G401 (cell line): ENCODE measurements at regions not wholly inside any gene's neighbourhood (a gene's known extent, or its start where the extent isn't known, plus 50 kb on each side); places are given as distances from the start of the nearest gene placed in this dataset.
"Not testable (repeated sequence)": the region's sequence is repeated elsewhere in the genome, so short reads cannot be mapped to it uniquely, and the experiment has no call there.

Experiments used
- DNase-seq: peaks from one replicate; pipeline ENCODE4 v3.0.0-alpha.2; 2015; ENCODE audit warnings: low spot score
- in situ Hi-C: cut with HindIII; loops from 2 replicates; pipeline ENCODE4 v1.10.0; 2016; ENCODE audit warnings: low sequenced_read_pairs, mixed read lengths

- no peak for DNase-seq
- in situ Hi-C loops = no loop called here
Observed at GRCh38 chr1:170414989-170415709, 116.8 kb upstream of the GORAB start.

DNA sequence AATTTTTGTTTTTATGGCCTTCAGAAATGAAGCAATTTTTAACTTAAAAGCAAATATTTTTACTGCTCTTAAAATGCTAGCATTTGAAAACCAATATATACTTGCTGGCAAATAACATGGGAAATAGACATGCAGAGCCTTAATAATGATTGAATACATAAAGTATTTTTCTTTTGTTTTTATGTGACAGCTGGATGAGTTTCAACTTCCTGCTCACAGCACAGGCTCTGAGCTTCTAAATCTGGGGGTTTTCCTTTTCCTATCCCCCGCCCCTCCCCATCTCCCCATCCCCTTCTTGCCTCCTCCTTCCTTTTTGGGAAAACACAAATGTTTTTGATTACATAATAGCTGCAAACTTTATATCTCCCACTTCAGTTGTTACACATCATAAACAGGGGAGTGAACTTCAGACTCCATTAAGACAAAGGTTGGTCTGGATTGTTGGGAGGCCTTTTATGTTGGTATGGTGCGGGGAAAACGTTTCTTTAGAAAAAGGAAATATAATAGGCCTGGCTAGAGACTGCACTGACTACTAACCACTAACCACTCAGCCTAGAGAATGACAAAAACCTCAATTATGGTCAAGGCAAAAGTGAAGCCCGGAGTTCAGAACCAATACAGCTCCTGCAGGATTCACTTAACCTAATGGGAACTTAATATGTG lies 116.1 kb upstream of the GORAB start:
- in situ Hi-C loops = no loop called here
- DNase-seq = no peak

DNA sequence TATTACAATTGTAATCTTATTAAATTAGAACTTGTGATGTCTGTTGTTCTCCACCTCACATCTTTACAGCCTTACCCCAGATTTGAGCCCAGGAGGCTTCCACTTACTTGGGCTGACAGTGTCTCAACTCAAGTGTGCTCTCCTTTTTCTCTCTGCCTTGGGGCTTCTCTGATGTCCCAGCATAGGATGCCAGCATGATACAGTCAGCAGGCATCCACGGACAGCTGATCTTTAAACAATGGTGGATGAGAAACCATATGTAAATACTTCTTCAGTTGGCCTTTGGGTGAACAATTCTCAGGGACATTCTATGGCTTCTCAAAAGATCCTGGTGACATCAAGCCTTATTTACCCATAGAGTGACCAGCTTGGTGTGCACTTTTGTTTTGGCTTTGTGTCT lies 107.6 kb upstream of the GORAB start:
- in situ Hi-C loops = no loop called here
- no peak for DNase-seq

DNA sequence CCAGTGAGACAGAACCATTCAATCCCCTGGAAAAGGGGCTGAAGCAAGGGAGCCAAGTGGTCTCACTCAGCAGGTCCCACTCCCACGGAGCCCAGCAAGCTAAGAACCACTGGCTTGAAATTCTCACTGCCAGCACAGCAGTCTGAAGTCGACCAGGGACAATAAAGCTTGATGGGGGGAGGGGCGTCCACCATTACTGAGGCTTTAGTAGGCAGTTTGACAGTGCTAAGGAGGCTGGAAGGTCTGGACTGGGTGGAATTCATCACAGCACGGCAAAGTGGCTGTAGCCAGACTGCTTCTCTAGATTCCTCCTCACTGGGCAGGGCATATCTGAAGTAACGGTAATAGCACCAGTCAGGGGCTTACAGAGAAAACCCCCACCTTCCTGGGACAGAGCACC lies 105.4 kb upstream of the GORAB start:
- in situ Hi-C loops = no loop called here

DNA sequence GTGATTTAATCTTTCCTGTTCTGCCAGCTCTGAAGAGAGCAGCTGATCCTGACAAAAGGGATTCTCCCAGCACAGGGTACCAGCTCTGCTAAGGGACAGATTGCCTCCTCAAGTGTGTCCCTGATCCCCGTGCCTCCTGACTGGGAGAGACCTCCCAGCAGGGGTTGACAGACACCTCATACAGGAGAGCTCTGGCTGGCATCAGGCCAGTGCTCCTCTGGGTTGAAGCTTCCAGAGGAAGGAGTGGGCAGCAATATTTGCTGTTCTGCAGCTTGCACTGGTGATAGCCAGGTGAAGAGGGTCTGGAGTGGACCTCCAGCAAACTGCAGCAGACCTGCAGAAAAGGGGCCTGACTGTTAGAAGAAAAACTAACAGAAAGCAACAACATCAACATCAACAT lies 105.0 kb upstream of the GORAB start:
- in situ Hi-C loops, DNase-seq: not testable (repeated sequence)

More for the DNA sequence above, 105.4 kb upstream of the GORAB start:
- no peak for DNase-seq

DNA sequence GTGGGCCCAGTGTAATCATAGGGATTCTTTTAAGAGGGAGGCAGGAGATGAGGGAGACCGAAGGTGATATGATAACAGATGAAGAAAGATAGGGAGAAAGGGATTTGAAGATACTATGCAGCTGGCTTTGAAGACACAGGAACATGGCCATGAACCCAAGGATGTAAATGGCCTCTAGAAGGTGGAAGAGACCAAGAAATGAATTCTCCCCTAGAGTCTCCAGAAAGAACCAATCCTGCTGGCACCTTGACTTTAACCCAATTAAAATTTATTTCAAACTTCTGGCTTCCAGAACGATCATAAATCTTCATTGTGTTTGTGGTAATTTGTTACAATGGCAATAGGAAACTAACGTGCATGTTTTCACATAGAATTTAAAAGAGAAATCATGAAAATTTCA lies 95.0 kb upstream of the GORAB start:
- in situ Hi-C loops = no loop called here

DNA sequence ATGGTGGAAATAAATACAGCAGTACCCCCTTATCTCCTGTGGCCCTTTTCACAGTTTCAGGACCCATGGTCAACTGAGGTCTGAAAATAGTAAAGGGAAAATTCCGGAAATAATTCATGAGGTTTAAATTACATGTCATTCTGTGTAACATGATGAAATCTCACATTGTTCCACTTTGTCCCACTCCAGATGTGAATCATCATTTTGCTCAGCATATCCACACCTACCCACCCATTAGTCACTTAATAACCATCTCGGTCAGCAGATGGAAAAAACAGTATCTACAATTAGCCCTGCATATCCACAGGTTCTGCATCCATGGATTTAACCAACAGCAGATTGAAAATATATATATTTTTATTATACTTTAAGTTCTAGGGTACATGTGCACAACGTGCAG lies 86.9 kb upstream of the GORAB start:
- in situ Hi-C loops = no loop called here
- no peak for DNase-seq

More for the DNA sequence above, 95.0 kb upstream of the GORAB start:
- no peak for DNase-seq

GRCh38 chr1:170448661-170449158 lies 83.3 kb upstream of the GORAB start:
- in situ Hi-C loops = no loop called here
- no peak for DNase-seq

GRCh38 chr1:170457325-170458050 lies 74.5 kb upstream of the GORAB start:
- DNase-seq, in situ Hi-C loops: not testable (repeated sequence)

DNA sequence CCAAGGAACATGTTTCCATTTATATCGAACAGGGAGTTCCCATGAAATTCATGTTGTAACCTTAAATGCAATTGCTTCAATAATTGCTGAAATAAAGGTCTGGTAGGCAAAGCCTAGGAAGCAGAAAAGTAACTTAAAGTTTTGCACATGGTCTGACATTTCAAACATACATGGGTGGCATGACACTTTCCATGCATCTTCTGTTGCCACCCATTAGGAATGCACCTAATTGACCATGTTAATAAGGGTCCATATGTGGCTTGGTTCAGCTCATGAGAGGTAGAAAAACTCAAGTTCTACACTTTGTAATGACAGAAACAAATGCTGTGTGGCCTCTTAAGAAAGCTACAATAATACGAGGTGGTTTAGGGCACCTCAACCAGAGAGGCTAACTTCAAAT lies 72.0 kb upstream of the GORAB start:
- no peak for DNase-seq
- in situ Hi-C loops = no loop called here

GRCh38 chr1:170460414-170461155 lies 71.4 kb upstream of the GORAB start:
- DNase-seq = no peak
- in situ Hi-C loops = no loop called here

DNA sequence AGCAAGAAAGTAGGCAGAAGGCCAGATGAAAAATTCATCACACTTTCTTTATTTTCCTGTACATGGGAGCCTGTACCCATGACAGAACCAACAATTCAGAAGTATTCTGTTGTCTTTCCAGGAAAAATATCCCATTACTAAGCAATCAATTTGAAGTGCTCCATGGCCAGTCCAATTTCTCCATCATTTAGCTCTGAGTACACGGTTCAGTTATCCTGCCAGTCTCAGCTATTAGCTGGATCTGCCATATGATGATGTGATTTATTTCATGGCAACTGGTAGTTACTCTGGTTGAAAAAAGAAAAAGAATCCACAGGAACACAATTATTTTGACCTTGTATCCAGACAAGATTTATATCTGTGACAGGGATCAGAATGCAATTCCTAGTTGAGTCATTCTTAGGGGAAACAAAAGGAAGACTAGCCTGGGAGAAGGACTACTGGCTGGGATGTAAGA lies 70.6 kb upstream of the GORAB start:
- in situ Hi-C loops = no loop called here
- DNase-seq = no peak

GRCh38 chr1:170461762-170462384 lies 70.1 kb upstream of the GORAB start:
- no peak for DNase-seq
- in situ Hi-C loops = no loop called here

DNA sequence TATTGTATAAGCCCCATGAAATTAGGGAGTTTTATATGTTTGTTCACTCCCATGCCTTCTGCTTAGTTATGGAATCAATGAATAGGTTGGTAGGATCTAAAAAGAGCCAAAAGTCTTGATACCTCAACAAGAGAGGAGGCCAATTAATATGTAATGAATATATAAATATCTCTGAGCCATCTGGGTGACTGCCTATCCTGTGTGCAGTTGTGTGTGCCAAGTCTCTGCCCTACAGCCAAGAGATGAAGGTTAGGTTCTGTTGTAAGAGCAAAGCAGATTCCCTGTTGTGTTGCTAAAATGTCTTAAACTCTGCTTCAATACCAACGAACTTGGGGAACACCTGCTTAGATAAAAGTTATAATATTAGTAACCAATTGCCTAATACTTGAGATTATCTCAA lies 61.8 kb upstream of the GORAB start:
- in situ Hi-C loops = no loop called here
- no peak for DNase-seq

GRCh38 chr1:170471398-170472053 lies 60.4 kb upstream of the GORAB start:
- in situ Hi-C loops = no loop called here
- DNase-seq = no peak

DNA sequence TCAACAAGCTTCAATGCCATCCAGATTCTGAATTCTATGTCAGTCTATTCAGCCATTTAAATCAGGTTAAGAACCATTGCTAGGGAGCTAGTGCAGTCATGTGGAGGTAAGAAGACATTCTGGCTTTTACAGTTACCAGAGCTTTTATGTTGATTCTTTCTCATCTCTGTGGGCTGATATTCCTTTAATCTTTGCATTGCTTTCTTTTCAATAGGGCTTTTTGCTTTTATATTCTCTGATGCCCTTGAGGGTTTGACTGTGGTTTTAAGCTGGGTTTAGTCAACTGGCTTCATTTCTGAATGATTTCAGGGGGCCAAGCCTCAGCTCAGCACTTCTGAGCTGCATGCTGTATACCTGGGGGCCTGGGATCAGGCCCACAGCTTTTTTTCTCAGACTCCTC lies 51.0 kb upstream of the GORAB start:
- in situ Hi-C loops = no loop called here
- DNase-seq = no peak
